ENCODE measurements at regions not wholly inside any gene's neighbourhood (a gene's known extent, or its start where the extent isn't known, plus 50 kb on each side); places are given as distances from the start of the nearest gene placed in this dataset.

GRCh38 chr3:59319442-59319841 is 269.6 kb upstream of the CFAP20DC start:
- TF ChIP-seq TAF1 (IDR thresholded peaks at IDR 0.05; ENCODE audit: low read depth, low read length) (no peak), POLR2A (IDR thresholded peaks at IDR 0.05; ENCODE audit: low read depth, low read length) (no peak), SPI1 (IDR thresholded peaks at IDR 0.05; ENCODE audit: low read depth, low read length) (no peak), POLR2AphosphoS5 (IDR thresholded peaks at IDR 0.05; ENCODE audit: low read depth, low read length) (no peak), POU2F2 (IDR thresholded peaks at IDR 0.05; ENCODE audit: low read depth, low read length) (no peak), PAX5 (IDR thresholded peaks at IDR 0.05; ENCODE audit: insufficient read depth, low read length, severe bottlenecking) (no peak)

All from GM12891 (cell line).